Islet precursor cell (in vitro differentiated cells): ENCODE measurements at regions not wholly inside any gene's neighbourhood (a gene's known extent, or its start where the extent isn't known, plus 50 kb on each side); places are given as distances from the start of the nearest gene placed in this dataset.

Experiments used
- DNase-seq: peaks from one replicate; pipeline ENCODE4 v3.0.0-alpha.2; 2018

DNA sequence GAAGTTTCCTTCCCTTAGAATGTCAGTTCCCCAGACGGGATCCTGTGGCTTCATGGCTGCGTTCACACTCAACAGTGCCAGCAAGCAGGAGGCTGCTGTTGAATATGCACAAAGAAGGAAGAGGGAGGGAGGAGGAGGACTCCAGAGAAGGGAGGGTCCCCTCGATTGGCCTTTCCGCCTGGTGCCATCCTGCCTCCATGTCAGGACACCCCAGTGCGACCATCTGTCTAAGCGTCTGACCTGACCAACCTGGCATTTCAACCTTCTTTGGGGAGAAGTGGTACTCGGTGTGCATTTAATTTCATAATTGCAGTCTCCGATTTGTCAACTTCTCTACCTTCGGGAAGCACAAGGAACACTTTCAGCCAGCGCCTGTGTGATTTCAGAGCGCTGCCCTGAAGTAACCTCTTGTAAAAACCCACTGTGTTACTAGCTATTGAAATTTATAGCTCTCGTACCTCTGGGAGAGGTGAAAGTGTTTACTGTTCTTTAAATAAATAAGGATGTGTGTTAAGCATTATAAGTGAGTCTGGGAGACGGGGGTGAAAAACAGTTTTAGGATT is 1491.9 kb downstream of the TBC1D22A start:
- DNase-seq = peak; percentile 48

DNA sequence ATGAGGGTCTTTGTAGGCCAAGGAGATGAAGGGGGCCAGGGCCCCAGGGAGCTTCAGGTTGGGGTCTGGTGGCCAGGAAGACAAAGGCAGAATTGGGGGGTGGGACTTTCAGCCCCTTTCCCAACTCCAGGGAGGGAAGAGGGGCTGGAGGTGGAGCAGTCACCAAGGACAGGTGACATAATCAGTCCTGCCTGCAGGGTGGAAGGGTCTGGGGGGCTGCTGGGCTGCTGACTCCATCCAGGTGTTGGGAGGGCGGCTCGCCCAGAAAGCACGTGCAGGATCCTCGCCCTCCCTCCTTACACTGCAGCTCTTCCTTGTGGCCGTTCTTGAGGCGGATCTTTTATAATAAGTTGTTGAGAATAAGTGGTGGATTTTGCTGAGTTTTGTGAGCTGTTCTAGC is 1491.1 kb downstream of the TBC1D22A start:
- peak; percentile 17 for DNase-seq

DNA sequence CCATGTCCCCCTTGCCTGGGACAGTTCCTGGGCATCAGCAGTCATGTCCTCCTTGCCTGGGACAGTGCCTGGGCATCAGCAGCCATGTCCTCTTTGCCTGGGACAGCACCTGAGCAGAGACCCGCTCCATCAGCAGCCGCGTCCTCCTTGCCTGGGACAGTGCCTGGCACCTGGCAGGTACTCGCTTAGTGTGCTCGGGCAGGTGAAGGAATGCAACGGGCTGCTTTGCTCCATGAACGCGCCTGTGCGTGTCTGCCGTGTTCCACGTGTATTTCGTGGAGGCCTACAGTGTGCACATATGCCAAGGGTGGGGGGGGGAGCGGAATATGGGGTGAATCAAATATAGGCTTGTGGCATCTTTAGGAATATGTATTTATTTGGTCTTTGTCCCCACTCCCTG is 1490.7 kb downstream of the TBC1D22A start:
- peak; percentile 28 for DNase-seq

DNA sequence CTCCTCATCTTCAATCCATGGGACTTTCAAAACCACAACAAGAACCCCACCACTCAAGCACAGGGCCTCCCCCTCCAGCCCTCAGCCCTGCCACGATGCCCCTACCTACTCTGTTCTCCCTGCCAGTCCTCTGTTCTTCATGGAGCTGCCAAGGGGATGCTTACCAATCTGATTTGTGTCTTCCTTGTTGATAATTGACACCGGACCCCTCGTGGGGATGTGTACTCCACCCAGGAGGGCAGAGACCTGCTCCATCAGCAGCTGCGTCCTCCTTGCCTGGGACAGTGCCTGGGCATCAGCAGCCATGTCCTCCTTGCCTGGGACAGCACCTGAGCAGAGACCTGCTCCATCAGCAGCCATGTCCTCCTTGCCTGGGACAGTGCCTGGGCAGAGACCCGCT is 1489.2 kb downstream of the TBC1D22A start:
- no peak for DNase-seq

DNA sequence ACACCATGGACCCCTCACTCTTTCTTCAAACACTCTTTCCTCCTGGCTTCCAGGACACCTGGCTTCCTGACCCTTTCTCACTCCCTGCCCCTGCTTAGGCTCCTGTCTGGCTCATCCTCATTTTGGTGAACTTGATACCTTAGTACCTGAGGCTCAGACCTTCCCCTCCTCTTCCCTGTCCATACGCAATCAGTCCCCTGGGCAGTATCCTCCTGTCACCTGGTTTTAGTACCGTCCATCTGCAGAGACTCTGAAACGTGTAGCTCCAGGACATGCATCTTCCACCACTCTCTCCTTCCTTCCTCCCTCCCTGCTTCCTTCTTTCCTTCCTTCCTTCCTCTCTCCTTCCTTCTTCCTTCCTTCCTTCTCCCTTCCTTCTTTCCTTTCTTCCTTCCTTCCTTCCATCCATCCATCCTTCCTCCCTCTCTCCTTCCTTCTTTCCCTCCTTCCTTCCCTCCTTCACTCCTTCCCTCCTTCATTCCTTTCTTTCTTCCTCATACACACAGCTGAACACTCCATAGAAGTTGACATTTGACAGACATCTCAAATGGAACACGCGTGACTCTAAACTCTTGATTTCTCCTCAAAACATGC is 1488.6 kb downstream of the TBC1D22A start:
- no peak for DNase-seq

DNA sequence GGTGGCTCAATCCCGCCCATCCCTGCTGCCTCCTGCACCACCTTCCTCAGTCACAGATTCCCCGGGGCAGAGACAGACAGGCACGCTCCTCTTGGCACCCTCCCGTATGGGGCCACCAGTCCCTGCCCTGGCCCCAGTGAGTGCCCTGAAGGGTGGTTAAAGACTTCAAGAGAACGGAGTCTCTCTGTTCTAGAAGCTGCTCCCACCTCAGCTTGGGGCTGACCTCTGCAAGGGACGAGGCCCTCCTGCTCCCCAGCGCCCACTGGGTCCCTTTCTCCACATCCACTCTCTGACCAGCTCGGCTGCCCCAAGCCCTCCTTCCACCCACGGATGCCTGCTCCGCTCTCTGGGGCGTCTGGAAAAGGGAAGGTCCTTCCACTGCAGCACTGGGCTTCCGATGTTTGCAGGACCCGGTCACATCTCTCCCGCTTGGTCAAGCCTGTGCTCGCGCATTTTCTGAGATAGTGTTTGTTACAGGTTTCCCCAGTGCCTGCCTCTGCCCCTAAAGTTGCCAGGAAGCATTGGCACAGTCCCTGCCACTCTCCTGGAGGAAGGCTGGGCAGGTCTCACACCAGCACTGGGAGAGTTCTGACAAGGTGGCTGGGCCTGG is 1487.9 kb downstream of the TBC1D22A start:
- no peak for DNase-seq

DNA sequence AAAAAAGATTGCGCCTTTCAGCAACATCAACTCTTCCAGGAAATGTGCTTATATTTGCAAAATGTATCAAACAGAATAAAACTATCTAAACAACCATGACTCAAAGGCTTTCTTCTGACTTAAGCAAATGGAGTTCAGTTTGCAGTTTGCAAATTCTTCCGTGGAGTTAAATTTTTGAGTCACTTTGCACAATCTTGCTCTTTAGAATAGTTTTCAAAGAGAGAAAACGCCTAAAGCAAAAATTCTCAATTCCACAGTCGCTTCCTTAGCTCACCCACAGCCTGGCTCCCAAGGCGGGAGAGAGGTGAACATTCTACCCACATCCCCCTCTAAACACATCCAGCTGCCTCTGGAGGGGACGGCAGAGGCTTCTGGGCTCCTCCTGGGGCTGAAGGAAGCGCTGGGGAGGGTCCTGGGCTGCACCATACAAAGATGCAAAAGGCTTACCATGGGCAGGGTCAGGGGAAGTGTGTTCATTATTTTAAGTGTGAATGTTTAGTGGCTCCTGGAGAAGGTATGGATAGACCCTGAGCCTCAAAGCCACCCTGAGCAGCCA is 1487.3 kb downstream of the TBC1D22A start:
- DNase-seq = no peak

DNA sequence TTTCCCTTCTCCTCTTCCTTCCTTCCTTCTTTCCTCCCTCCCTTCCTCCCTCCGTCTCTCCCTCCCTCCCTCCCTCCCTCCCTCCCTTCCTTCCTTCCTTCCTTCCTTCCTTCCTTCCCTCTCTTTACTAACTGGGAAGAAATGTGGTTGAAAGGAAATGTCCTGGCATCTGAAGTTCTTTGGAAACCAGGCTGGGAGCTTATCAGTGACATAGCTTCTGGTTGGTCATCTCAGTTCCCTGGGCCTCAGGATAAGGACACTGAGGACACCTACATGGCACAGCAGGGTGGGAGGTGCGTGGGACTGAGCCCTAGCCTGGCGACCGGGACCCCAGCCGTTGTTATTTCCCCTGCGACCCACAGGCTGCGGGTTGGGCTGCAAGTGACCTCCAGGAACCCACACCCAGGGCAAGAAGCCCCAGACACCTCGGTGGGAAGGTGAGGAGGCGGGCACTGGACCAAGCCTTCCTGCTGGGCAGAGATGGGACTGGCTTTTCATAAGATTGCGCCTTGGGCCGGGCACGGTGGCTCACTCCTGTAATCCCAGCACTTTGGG is 1486.5 kb downstream of the TBC1D22A start:
- no peak for DNase-seq

DNA sequence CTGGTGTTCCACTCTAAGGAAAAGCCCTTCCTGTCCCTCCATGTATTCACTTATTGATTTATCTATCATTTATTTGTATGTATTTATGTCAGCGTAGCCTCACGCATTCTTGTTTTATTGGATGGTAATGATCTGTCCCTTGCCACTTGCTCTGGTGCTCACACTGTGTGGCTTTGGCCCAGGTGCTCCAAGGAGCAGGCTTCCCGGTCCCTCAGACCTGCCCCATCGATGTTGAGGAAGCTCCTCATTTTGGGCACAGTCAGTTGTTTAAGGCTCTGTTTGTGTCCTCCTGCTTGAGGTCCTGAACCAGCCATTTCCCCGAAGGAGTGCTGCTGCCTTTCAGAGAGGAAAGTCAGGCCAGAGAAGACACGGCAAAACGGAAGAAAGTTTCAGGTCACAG is 1485.4 kb downstream of the TBC1D22A start:
- no peak for DNase-seq

DNA sequence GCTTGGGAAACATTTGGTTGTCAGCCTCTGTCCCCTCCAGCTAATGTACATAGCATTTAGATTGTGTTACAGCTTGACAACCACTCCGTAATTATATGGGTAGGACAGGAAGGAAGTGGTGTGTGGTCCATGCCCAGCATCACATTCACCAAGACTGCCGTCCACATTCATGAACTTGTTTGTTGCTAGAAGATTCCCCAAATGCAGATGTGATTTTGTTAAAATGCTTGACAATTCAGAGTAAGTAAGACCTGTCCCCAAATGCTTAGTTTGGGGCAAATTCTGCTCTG is 1482.7 kb downstream of the TBC1D22A start:
- DNase-seq = no peak

DNA sequence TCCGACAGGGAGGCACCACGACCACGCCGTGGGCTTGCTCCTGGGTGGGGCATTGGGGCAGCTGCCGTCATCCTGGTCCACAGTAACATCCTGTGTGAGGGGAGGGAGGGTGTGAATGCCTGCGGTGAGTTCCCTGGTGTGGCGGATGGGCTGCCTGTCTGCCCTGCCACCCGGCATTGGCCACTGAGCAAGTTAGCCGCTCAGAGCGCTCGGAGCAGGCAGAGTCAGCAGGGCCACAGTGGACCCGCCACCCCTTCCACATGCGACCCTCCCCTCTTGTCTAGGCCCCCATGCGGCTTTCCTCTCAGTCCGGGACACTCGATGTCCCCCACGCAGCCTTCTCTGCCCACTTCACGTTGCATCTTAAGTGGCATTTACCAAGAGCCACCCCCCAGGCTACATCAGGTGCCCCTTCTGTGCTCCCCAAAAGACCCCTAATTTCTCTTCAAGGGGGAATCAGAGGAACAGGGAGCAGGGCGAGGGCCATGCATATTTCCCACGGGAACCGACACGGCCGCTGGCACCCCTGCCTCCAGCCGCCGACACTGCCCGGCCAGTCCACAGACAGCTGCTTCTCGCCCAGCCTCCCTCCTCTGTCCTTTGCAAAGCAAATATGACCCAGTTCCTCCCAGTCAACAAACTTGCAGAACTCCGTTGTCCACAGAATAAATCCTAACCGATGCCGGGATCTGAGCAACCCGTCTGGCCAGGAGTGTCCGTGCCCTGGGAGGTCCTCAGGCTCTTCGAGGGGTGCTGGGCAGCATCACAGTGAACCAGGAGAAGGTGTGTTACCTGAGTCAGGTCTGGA is 1482.1 kb downstream of the TBC1D22A start:
- DNase-seq = peak; percentile 38

DNA sequence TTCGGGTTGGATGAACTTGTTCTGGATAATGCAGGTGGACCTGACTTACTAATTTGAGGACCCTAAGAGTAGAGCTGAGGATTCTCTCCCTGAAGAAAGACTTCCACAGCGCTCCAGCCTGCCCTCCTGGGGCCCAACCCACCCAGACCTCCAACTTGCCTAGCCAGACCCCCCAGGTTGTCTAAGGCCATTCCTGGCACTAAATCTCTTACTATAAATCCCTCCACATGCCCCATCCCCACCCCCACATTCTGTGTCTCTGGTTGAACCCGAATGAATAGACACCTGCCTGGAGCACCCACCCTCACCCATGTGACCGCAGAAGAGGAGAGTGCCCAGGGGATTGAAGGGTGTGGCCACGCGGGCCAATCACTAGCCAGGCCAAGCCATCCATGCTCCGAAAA is 1480.0 kb downstream of the TBC1D22A start:
- no peak for DNase-seq

DNA sequence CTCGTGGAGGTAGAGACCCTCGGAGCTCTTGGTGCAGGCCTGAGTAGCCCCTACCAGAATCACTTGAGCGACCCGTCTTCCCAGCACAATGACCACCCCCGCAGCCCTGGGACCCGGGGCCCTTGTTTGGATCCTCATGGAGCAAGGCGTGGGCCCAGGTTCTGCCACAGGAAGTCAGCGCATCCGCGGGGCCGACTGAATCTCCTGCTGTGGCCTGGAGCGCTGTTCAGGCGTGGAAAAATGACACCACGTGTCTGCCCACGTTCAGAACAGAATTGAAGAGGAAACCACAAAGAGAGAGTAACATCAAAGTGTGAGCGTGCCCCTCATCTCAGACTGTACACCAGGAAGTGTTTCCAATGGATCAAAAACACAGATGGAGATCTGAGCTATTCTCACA is 1479.2 kb downstream of the TBC1D22A start:
- DNase-seq = no peak

DNA sequence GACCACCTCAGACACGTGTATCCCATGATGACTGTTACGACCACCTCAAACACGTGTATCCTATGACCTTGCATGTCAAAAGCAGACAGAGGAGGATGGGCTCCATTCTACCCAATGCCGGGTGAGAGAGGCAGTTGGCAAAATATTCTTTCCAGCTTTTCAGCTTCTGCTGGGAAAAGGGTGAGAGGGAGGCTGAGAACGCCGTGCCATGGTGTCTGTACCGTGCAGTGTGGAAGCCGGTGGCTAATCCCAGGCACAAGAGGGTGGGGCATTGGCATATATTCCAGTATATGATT is 1478.4 kb downstream of the TBC1D22A start:
- DNase-seq = no peak

DNA sequence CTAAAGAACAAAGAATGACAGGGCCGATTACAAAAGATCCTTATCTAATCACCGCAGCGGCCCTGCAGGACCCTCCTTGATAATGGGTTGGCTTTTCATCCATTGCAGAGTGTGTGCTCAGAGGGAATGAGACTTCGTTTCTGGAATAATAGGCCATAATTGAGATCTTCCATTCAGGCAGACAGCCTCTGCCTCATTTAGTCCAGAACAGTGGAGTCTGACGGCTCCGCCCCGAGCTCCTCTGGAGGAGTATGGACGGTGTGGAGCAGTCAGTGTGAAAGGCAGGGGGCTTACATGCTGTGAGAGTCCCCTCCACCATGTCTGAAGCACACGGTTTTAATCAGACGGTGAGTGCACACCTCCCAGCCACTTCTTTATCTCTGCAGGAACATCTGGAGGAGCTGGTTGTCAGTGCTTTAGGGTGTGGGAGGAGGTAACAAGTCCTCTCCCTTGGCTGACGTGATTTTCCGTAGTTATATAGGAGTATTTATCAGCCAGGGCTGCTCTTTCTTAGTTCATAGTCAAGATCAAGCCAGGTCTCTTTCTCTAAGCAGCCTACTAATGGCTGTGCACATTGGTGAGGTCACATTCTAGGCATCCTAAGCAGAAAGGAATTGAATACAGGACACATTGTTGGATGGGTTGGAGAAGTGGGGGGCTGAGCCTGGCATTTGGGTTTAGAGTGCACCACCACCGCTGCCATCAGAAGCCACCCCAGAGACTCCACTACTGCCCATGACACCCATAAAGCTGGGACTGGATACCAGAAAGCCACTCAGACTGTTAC is 1477.9 kb downstream of the TBC1D22A start:
- DNase-seq = peak; percentile 73

DNA sequence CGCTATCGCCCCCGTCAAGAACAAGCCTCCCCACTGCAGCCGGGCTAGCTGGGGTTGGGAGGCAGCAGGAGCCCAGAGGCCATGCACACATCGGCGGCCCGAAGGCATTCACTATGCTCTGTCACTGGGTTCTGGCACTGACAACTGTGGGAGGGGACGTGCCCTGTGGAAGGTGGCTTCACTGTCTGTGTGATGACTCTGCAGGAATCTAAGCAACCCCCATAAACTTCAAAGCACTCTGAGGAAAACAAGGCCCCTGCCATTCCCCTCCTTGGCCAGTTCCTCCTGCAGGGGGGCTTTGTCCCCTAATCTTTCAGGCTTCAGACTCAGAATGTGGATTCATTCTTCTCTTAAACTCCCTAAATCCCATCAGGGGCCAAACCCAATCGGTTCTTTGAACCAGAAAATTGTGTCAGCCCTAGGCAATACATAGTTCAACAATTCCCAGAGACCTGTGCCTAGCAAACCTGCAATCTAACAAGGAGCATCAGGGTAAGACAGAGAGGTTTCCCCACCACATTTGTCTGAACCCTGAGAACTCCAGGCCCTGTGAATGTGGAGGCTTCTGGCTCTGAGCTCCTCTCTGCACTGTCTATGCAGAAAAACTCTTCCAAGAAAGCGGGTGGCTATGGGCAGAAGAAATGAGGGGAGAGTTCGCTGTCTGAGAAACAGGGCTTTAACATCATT is 1477.2 kb downstream of the TBC1D22A start:
- peak; percentile 81 for DNase-seq

DNA sequence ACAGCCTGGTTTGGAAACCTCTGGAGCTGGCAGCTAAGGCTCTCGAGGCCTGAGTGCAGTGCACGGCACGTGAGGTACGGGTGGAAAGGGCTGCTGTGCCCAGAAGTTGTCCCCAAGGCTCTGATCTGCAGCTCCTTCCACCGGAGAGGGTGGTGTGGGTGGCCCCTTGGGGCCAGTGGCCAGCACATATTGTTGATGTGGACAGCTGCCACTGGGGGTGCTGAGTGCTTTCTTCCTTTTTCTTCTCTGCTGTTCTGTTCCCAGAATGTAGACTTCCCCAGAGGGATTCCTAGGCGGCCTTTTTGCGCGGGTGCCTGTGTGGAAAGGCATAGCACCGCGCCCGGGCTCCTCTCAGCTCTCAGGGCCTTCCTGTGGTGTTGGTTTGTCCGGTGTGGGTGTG is 1476.5 kb downstream of the TBC1D22A start:
- DNase-seq = no peak

DNA sequence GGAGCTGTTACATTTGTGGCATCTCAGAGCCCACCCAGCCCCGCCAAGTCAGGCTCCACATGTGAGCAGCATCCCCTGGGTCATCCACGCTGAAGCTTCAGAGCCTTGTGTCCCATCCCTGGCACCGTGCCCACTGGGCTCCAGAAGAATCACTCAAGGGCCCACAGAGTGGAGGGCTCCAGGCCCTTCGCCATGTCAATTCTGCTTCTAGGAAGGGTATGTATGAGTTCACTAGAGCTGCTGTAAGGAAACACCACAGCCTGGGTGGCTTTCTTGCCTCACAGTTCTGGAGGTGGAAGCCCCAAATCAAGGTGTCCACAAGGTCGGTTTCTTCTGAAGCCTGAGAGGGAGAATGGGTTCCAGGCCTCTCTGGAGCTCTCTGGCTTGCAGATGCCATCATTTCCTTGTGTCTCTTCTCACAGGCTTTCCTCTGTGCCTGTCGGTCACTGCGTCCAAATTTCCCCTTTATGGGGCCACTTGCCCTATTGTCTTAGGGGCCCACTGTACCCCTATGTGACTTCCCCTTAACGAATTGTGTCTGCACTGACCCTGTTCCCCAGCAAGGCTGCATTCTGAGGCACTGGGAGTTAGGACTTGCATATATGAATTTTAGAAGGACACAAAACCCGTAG is 1476.0 kb downstream of the TBC1D22A start:
- DNase-seq = no peak

DNA sequence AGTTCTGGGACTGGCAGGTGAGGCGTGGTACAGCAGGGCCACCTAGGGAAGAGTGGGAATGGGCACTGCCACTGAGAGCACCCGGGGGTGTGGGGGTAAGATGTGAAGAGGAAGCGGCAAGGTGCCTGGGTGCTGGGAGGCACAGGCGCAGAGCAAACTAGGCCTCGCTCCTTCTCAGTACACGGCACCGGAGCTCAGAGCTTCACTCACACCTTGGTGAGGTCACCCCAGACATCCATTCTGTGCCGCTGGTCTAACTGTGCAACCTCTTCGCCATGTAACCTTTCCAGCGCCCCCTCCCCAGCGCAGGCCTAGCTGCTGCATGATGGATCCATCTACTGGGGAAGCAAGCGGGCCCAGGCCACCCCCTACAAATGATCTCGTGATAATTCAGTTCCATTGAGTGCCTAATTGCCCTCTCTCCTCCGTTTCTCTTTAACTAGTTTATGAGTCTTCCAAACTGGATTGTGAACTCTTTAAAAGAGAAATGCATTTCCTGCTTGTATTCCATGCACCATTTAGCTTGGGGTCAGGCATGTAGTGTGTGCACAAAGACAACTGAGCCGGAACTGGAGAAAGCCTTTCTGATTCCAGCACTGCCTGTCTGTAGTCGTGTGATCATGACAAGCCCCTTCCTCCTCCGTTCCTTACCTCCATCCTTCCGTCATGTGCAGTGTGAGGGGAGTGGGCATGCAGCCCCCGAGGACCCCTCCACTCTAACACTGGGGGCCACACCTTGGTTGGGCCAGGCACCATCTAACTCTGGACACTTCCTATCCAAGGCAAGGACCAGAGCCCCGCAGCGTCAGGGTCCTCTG is 1475.2 kb downstream of the TBC1D22A start:
- no peak for DNase-seq

DNA sequence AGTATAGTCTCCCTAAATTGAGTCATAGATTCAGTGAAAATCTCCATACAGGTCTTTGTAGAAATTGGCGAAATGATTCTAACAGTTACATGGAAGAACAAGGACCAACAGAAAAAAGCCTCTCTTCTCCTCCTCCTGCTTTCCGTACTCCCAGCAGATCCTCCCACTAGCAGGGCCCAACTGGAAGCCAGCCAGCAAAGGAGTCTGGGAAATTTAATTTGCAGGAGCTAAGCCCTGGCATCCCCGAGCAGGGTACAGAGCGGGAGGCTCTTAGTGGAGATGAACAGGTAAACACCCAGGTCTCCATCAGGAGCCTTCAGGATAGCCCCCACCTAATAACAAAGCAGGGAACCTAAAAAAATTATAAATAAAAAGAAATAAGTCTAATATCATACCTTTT is 1473.8 kb downstream of the TBC1D22A start:
- DNase-seq = no peak

DNA sequence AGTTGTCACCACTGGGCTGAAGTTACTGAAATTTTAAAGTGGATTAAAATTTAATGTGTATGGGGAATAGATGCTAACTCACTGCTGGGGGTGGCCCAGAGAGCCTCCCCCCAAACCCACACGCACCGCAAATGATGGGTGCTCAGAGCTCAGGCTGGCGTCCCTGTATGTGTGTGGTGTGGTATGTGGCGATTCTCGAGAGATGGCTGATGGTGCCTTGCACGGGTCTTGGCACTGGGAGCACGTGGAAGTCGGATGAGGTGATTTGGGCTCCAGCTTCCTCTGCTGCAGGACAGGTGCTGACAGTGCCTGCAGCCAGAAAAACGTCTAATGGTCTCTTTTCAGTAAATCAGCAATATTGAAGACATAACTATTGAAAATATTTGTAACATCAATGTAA is 1473.3 kb downstream of the TBC1D22A start:
- DNase-seq = no peak
